IPS-NIHi7 (cell line): ENCODE measurements at regions not wholly inside any gene's neighbourhood (a gene's known extent, or its start where the extent isn't known, plus 50 kb on each side); places are given as distances from the start of the nearest gene placed in this dataset.
"Not testable (repeated sequence)": the region's sequence is repeated elsewhere in the genome, so short reads cannot be mapped to it uniquely, and the experiment has no call there.

Source experiments
- DNase-seq: peaks from one replicate; pipeline ENCODE4 v3.0.0; 2012; ENCODE audit warnings: mixed read lengths; ENCODE audit errors: extremely low spot score

GRCh38 chr14:106347890-106348755 is 821.7 kb downstream of the TMEM121 start:
- DNase-seq: no peak

- not testable (repeated sequence) for DNase-seq
These were observed 822.6 kb downstream of the TMEM121 start for GRCh38 chr14:106348873-106349540.

- DNase-seq: not testable (repeated sequence)
These were observed 823.5 kb downstream of the TMEM121 start for GRCh38 chr14:106349678-106350457.

- DNase-seq: not testable (repeated sequence)
These were observed 828.8 kb downstream of the TMEM121 start for GRCh38 chr14:106355007-106355791.

GRCh38 chr14:106355881-106356642 is 829.7 kb downstream of the TMEM121 start:
- DNase-seq: not testable (repeated sequence)

GRCh38 chr14:106356643-106356930 is 830.2 kb downstream of the TMEM121 start:
- not testable (repeated sequence) for DNase-seq

- not testable (repeated sequence) for DNase-seq
These were observed 832.9 kb downstream of the TMEM121 start for GRCh38 chr14:106359157-106359887.

GRCh38 chr14:106365371-106365770 is 839.0 kb downstream of the TMEM121 start:
- DNase-seq: not testable (repeated sequence)

- DNase-seq: not testable (repeated sequence)
These were observed 839.5 kb downstream of the TMEM121 start for GRCh38 chr14:106365894-106366293.

GRCh38 chr14:106366971-106367370 is 840.6 kb downstream of the TMEM121 start:
- not testable (repeated sequence) for DNase-seq

GRCh38 chr14:106369456-106369855 is 843.1 kb downstream of the TMEM121 start:
- DNase-seq: not testable (repeated sequence)

- DNase-seq: peak; percentile 41
These were observed 846.7 kb downstream of the TMEM121 start for GRCh38 chr14:106372870-106373652.

- not testable (repeated sequence) for DNase-seq
These were observed 847.3 kb downstream of the TMEM121 start for GRCh38 chr14:106373653-106374110.

GRCh38 chr14:106377432-106377831 is 851.0 kb downstream of the TMEM121 start:
- DNase-seq: no peak

- no peak for DNase-seq
These were observed 851.8 kb downstream of the TMEM121 start for GRCh38 chr14:106378191-106378590.

- no peak for DNase-seq
These were observed 854.4 kb downstream of the TMEM121 start for GRCh38 chr14:106380740-106381139.

GRCh38 chr14:106389186-106389585 is 862.8 kb downstream of the TMEM121 start:
- DNase-seq: not testable (repeated sequence)

- DNase-seq: no peak
These were observed 864.0 kb downstream of the TMEM121 start for GRCh38 chr14:106390401-106390800.

GRCh38 chr14:106390947-106391346 is 864.6 kb downstream of the TMEM121 start:
- no peak for DNase-seq
